ENCODE measurements at regions not wholly inside any gene's neighbourhood (a gene's known extent, or its start where the extent isn't known, plus 50 kb on each side); places are given as distances from the start of the nearest gene placed in this dataset.
"Not testable (repeated sequence)": the region's sequence is repeated elsewhere in the genome, so short reads cannot be mapped to it uniquely, and the experiment has no call there.

DNA sequence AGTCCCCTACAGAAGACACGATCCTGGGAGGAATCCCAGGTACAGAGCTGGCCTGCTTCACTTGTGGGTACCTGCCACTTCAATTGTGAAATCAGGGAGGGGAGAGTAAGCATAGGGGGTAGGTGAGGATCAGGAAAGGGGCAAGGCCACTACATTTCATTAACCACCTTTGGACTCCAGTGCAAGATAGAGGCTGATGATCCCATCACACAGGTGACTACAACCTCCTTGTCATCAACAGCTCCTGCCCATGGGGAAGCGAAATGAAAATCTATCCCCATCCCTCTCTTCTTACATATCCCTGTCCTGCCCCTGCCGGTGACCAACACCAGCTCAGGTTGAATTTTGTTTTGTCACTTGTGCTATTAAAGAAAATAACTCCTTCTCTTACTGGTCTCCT, 64.7 kb upstream of the VPREB1 start:
- Histone ChIP-seq H3K27me3 (replicated peaks) (peaks cover 23% of the 10 kb centered on the region), H3K36me3 (replicated peaks) (no peaks in the 10 kb centered on the region), H3K27ac (no peak overlapping the region), H3K4me3 (ENCODE audit: low read depth, low read length) (no peak overlapping the region)
- in situ Hi-C loops (cut with HindIII; ENCODE audit: low pct_ligation_motif_present, low sequenced_read_pairs), result no loop called here
- TF ChIP-seq, protein P1, sequence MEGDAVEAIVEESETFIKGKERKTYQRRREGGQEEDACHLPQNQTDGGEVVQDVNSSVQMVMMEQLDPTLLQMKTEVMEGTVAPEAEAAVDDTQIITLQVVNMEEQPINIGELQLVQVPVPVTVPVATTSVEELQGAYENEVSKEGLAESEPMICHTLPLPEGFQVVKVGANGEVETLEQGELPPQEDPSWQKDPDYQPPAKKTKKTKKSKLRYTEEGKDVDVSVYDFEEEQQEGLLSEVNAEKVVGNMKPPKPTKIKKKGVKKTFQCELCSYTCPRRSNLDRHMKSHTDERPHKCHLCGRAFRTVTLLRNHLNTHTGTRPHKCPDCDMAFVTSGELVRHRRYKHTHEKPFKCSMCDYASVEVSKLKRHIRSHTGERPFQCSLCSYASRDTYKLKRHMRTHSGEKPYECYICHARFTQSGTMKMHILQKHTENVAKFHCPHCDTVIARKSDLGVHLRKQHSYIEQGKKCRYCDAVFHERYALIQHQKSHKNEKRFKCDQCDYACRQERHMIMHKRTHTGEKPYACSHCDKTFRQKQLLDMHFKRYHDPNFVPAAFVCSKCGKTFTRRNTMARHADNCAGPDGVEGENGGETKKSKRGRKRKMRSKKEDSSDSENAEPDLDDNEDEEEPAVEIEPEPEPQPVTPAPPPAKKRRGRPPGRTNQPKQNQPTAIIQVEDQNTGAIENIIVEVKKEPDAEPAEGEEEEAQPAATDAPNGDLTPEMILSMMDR (IDR thresholded peaks at IDR 0.05; ENCODE audit: low read depth, low read length, missing control alignments), result no peak
- DNase-seq, result no peak

DNA sequence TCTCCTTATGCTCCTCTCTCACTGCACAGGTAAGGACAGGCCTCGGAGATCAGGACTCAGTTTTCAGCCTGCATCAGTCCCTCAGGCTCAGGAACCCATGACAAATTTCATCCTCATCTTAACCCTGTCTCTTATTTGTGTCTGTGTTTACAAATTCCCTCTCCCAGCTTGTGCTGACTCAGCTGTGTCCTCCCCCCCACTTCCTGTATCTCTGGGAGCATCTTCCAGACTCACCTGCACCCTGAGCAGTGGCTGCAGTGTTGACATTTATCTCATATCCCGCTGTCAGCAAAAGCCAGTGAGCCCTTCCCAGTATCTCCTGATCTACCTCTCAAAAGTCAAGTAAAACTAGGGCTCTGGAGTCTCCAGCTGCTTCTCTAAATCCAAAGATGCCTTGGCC, 65.6 kb upstream of the VPREB1 start:
- Histone ChIP-seq H3K4me3 (ENCODE audit: low read depth, low read length) (no peak overlapping the region), H3K36me3 (replicated peaks) (no peaks in the 10 kb centered on the region), H3K27ac (no peak overlapping the region), H3K27me3 (replicated peaks) (peaks cover 17% of the 10 kb centered on the region)
- DNase-seq, result no peak
- in situ Hi-C loops (cut with HindIII; ENCODE audit: low pct_ligation_motif_present, low sequenced_read_pairs), result no loop called here
- TF ChIP-seq, protein P1 (IDR thresholded peaks at IDR 0.05; ENCODE audit: low read depth, low read length, missing control alignments), result no peak

DNA sequence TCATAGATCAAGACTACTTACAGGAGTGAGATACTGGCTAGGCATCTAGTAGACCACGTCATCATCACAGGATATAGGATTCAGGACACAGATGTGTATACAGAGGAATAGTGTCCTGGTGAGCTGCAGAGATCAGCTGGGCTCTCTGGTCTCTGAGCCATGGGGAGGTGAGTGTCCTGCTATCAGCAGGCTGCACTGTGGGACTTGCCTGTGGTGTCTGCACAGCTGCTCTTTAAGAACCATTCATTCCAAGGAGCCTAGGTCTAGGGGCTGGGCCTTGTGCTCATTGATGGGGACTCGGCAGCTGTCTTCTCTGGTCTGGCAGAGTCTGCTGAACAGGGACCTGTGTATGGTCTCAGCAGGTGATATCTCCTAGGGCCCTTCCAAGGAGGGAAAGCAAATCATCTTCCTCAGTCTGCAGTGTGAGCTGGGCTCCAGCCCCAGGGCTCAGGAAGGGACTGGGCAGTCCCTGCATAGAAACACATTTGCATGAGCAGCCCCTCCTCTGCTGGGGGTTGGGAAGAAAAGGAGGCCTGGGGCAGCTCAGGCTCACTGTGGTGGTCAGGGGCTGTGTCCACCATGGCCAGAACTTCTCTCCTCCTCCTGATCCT, 66.1 kb upstream of the VPREB1 start:
- in situ Hi-C loops (cut with HindIII; ENCODE audit: low pct_ligation_motif_present, low sequenced_read_pairs), result no loop called here
- TF ChIP-seq, protein P1 (IDR thresholded peaks at IDR 0.05; ENCODE audit: low read depth, low read length, missing control alignments), result no peak
- DNase-seq, result no peak

DNA sequence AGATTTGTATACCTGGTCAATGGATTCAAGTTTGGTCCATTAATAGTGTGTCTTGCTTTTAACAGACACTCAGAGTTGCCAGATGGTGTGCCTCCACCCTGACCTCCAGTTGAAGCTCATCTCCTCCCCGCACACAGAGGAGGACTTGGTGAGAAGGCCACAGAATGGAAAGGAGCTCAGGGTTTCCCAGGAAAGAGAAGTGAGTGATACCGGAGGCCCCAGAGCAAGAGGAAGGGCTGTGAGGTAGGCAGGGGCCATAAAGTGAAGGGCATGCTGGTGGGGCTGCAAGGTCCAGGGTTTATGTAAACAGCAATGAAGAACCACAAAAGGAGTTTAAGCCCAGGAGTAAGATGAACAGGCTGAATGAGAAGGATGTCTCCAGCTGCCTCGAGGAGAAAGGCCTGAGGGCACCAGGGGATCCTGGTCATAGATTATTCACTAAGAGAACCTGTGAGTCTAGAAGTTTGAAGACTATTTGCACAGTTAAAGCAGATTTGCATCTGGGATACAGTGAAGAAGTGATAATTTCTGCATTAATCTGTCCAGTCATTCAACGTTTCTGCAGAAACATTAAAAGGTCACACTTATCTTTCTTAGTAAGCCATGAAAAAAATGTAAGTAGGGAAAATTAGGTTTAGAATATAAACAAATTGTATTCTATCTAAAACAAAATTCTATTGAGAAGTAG, 67.5 kb upstream of the VPREB1 start:
- Histone ChIP-seq H3K4me3 (ENCODE audit: low read depth, low read length) (no peak overlapping the region), H3K27ac (no peak overlapping the region), H3K27me3 (replicated peaks) (peaks cover 14% of the 10 kb centered on the region), H3K36me3 (replicated peaks) (no peaks in the 10 kb centered on the region)
- TF ChIP-seq, protein P1 (IDR thresholded peaks at IDR 0.05; ENCODE audit: low read depth, low read length, missing control alignments), result no peak
- in situ Hi-C loops (cut with HindIII; ENCODE audit: low pct_ligation_motif_present, low sequenced_read_pairs), result no loop called here
- no peak for DNase-seq

More for the DNA sequence above, 66.1 kb upstream of the VPREB1 start:
- H3K27me3 ChIP-seq (replicated peaks), result peaks cover 17% of the 10 kb centered on the region
- no peak overlapping the region for H3K27ac ChIP-seq
- no peaks in the 10 kb centered on the region for H3K36me3 ChIP-seq (replicated peaks)
- no peak overlapping the region for H3K4me3 ChIP-seq (ENCODE audit: low read depth, low read length)

DNA sequence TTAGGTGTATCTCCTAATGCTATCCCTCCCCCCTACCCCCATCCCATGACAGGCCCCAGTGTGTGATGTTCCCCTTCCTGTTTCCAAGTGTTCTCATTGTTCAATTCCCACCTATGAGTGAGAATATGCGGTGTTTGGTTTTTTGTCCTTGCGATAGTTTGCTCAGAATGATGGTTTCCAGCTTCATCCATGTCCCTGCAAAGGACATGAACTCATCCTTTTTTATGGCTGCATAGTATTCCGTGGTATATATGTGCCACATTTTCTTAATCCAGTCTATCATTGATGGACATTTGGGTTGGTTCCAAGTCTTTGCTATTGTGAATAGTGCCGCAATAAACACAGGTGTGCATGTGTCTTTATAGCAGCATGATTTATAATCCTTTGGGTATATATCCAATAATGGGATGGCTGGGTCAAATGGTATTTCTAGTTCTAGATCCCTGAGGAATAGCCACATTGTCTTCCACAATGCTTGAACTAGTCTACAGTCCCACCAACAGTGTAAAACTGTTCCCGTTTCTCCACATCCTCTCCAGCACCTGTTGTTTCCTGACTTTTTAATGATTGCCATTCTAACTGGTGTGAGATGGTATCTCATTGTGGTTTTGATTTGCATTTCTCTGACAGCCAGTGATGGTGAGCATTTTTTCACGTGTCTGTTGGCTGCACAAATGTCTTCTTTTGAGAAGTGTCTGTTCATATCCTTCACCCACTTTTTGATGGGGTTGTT, 71.5 kb upstream of the VPREB1 start:
- H3K27ac ChIP-seq; DNase-seq; H3K36me3 ChIP-seq (replicated peaks); H3K4me3 ChIP-seq (ENCODE audit: low read depth, low read length); in situ Hi-C loops (cut with HindIII; ENCODE audit: low pct_ligation_motif_present, low sequenced_read_pairs): not testable (repeated sequence)
- H3K27me3 ChIP-seq (replicated peaks), result peaks cover 12% of the 10 kb centered on the region

Measured in brain microvascular endothelial cell (primary cell).